GM12878 (cell line): ENCODE measurements at regions not wholly inside any gene's neighbourhood (a gene's known extent, or its start where the extent isn't known, plus 50 kb on each side); places are given as distances from the start of the nearest gene placed in this dataset.

Experiments
- ATAC-seq: fragments of 200-7000 bp; cut with Tn5 transposase; 3 replicates; pipeline ENCODE4 v1.9.1; 2020; ENCODE audit warnings: mild to moderate bottlenecking, moderate library complexity
- BruUV-seq: library from RNA; stranded (reverse); fragments of 400-500 nt; replicated peaks from 2 replicates; lab custom pipeline; 2021; lab: Mats Ljungman, UMichigan
- CTCF ChIA-PET: fragments of 300-600 bp; sonication (Branson Sonifier 250); formaldehyde crosslinking; extraction: SDS; loops from one replicate; lab custom pipeline; 2021; ENCODE audit warnings: inconsistent platforms; lab: Yijun Ruan, JAX
- POLR2A ChIA-PET: fragments of 350-600 bp; formaldehyde crosslinking; extraction: SDS; loops from one replicate; lab custom pipeline; 2021; ENCODE audit warnings: inconsistent platforms; lab: Charles Lee
- RAD21 ChIA-PET: fragments of 300-600 bp; sonication (Branson Sonifier 250); formaldehyde crosslinking; loops from one replicate; lab custom pipeline; 2023; ENCODE audit warnings: antibody characterized with exemption; ENCODE audit not compliant: unreplicated experiment; lab: Charles Lee
- SMC1A ChIA-PET: fragments of 300-600 bp; sonication (Branson Sonifier 250); formaldehyde crosslinking; loops from one replicate; lab custom pipeline; 2023; ENCODE audit not compliant: unreplicated experiment, uncharacterized antibody; lab: Charles Lee
- DNase-seq: peaks from one replicate; pipeline ENCODE4 v3.0.0-alpha.2; 2011; ENCODE audit warnings: low read depth, low spot score
- FAIRE-seq: peaks from 3 replicates; lab custom pipeline; 2011; peaks lifted over from hg19 to GRCh38; lab: Jason Lieb, UNC
- H2AFZ ChIP-seq: 2 replicates; pipeline ENCODE4 v1.6.0; 2011; ENCODE audit warnings: low read depth, low read length, control low read depth; ENCODE audit not compliant: control insufficient read depth
- H3K27ac ChIP-seq: 2 replicates; pipeline ENCODE4 v1.5.1; 2011; ENCODE audit warnings: control low read depth; ENCODE audit not compliant: control insufficient read depth, insufficient read depth
- H3K27me3 ChIP-seq, 2 experiments: replicated peaks in 1 of 2; 2 replicates each; pipeline versions ENCODE4 v1.6.0 to v1.6.1; 2011; ENCODE audit warnings: low read length in 1 of 2; ENCODE audit not compliant: control insufficient read depth in 2 of 2, insufficient read depth in 2 of 2
- H3K36me3 ChIP-seq, 2 experiments: 2 replicates each; pipeline ENCODE4 v1.5.1; 2011; ENCODE audit warnings: low read length in 1 of 2; ENCODE audit not compliant: control insufficient read depth in 2 of 2, insufficient read depth in 2 of 2
- H3K4me1 ChIP-seq: 2 replicates; pipeline ENCODE4 v1.6.1; 2011; ENCODE audit warnings: mild to moderate bottlenecking, low read length, moderate library complexity, mixed read lengths; ENCODE audit not compliant: control insufficient read depth, insufficient read depth
- H3K4me2 ChIP-seq: 2 replicates; pipeline ENCODE4 v1.6.0; 2011; ENCODE audit warnings: control low read depth; ENCODE audit not compliant: control insufficient read depth, insufficient read depth
- H3K4me3 ChIP-seq: fragments of 200-600 bp; sonication (generic); 2 replicates; pipeline ENCODE4 v1.5.1; 2016
- H3K79me2 ChIP-seq: 2 replicates; pipeline ENCODE4 v1.6.0; 2011; ENCODE audit warnings: low read length; ENCODE audit not compliant: control insufficient read depth, insufficient read depth
- H3K9ac ChIP-seq: 2 replicates; pipeline ENCODE4 v1.8.0; 2011; ENCODE audit warnings: low read length, control low read depth, mixed read lengths; ENCODE audit not compliant: control insufficient read depth, insufficient read depth
- H3K9me3 ChIP-seq: replicated peaks from 3 replicates; pipeline ENCODE4 v1.5.1; 2011; ENCODE audit warnings: mild to moderate bottlenecking, low read length; ENCODE audit not compliant: control insufficient read depth, insufficient read depth
- H4K20me1 ChIP-seq: 2 replicates; pipeline ENCODE4 v1.6.0; 2011; ENCODE audit not compliant: control insufficient read depth, insufficient read depth
- ATF7 ChIP-seq: fragments of 450-650 bp; IDR thresholded peaks from 2 replicates; pipeline ENCODE4 v1.6.1; 2016; ENCODE audit warnings: low read depth, mild to moderate bottlenecking
- BACH1 ChIP-seq: fragments of 450-650 bp; IDR thresholded peaks from 2 replicates; pipeline ENCODE4 v1.6.1; 2017; ENCODE audit warnings: mild to moderate bottlenecking, borderline replicate concordance
- BCL11A ChIP-seq: IDR thresholded peaks from 2 replicates; pipeline ENCODE4 v1.6.1; 2011; ENCODE audit warnings: low read depth, low read length
- CBX5 ChIP-seq: sonication (generic); IDR thresholded peaks from 2 replicates; pipeline ENCODE4 v1.6.1; 2016; ENCODE audit warnings: low read depth, moderate library complexity, mild to moderate bottlenecking, inconsistent platforms
- HDAC6 ChIP-seq: fragments of 200-600 bp; sonication (generic); IDR thresholded peaks from one replicate; pipeline ENCODE4 v1.8.0; 2017; ENCODE audit warnings: antibody characterized with exemption; ENCODE audit not compliant: unreplicated experiment
- MEF2B ChIP-seq: fragments of 450-650 bp; IDR thresholded peaks from 2 replicates; pipeline ENCODE4 v1.6.1; 2018; ENCODE audit warnings: mild to moderate bottlenecking, moderate library complexity; ENCODE audit not compliant: partially characterized antibody, poor library complexity, severe bottlenecking
- MTA3 ChIP-seq: IDR thresholded peaks from 2 replicates; pipeline ENCODE4 v1.6.1; 2012; ENCODE audit warnings: low read length, inconsistent platforms, borderline replicate concordance
- RAD21 ChIP-seq: IDR thresholded peaks from 2 replicates; pipeline ENCODE4 v1.6.1; 2011; ENCODE audit warnings: mild to moderate bottlenecking, low read depth, low read length, moderate library complexity; ENCODE audit not compliant: insufficient read depth
- SREBF1 ChIP-seq: IDR thresholded peaks from 2 replicates; pipeline ENCODE4 v1.6.1; 2012; ENCODE audit warnings: mild to moderate bottlenecking, low read length
- SUPT20H ChIP-seq: IDR thresholded peaks from 2 replicates; pipeline ENCODE4 v1.6.1; 2011; ENCODE audit warnings: low read depth, mild to moderate bottlenecking, low read length, moderate library complexity, borderline replicate concordance; ENCODE audit not compliant: control insufficient read depth
- ZSCAN29 ChIP-seq: fragments of 450-650 bp; IDR thresholded peaks from 2 replicates; pipeline ENCODE4 v1.6.1; 2017; ENCODE audit warnings: mild to moderate bottlenecking, moderate library complexity
- WGBS: methylation state at CpG from one replicate; pipeline ENCODE4 v1.1.6; 2016; ENCODE audit warnings: low lambda C conversion rate; ENCODE audit not compliant: insufficient replicate concordance, insufficient coverage; ENCODE audit errors: missing lambda C conversion rate; 5-methylcytosine and 5-hydroxymethylcytosine counted together
- in situ Hi-C: fragments of 300-500 bp; cut with MboI; formaldehyde crosslinking; loops from 9 replicates; pipeline ENCODE4 v1.14.3; 2018; ENCODE audit warnings: mixed read lengths
- intact Hi-C: fragments of 100-400 bp; cut with micrococcal nuclease; formaldehyde crosslinking; loops from one replicate; pipeline ENCODE4 v1.14.2; 2022; ENCODE audit not compliant: unreplicated experiment
- TF ChIP-seq, protein P1 (sequence below): fragments of 450-650 bp; IDR thresholded peaks from 2 replicates; pipeline ENCODE4 v1.6.1; 2016; ENCODE audit warnings: mild to moderate bottlenecking
- TF ChIP-seq, protein P2 (sequence below): IDR thresholded peaks from 2 replicates; pipeline ENCODE4 v1.6.1; 2011; ENCODE audit warnings: borderline replicate concordance, low read depth, mild to moderate bottlenecking, moderate library complexity, mixed read lengths, low read length; ENCODE audit not compliant: insufficient read depth; ENCODE audit errors: extremely low read length

DNA sequence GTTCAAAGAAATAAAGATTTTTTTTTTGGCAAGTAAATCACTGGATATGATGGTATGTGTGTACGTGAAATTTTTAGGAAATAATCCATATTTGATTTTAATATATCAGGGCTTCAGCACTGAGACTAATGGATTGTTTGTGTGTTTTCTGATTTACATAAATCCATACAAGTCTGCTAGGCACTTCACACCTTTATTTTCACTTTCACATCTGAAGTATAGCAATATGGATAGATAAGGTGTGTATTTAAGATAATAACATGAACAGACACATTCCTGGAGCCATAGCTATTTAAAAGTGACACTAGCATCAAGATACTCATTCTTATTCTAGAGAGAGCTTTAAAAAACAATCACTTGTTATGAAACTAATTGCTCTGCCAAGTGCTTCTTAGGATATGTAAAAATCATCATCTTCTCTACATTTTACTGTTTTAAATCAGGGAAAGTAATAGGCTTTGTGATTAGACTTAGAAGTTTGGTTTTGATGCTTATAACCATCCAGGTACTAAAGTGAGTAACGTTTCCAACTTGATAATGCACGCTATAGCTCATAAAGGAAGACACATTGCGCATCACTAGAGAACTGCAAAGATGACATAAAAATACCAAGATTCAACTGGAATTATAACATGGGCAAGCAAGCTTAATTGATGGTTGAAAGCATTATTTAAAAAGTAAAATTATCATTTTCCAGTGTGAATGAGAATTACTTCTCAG lies 208.9 kb downstream of the ZEB2 start:
- Histone ChIP-seq H3K4me1 (0 out of 2 replicates have a peak, but pooled peaks cover 3% of the 10 kb centered on the region), H3K79me2 (no peaks in the 10 kb centered on the region), H3K9ac (no peak overlapping the region), H3K9me3 (peaks cover 9% of the 10 kb centered on the region; the same call in 2 of the 3 replicates), H3K27me3 (no peaks in the 10 kb centered on the region), H3K27ac (no peak overlapping the region), H3K4me3 (0 out of 2 replicates have a peak overlapping the region, but pooled peaks have one; percentile 6), H2AFZ (no peak overlapping the region), H3K4me2 (peak overlapping the region; percentile 54), H4K20me1 (no peaks in the 10 kb centered on the region), H3K36me3 (peaks cover 0 to 2% of the 10 kb centered on the region in 2 experiments; a peak in 2 of 4 replicates)
- in situ Hi-C loops (no loop called here), intact Hi-C loops (no loop called here)
- BruUV-seq = no TSS peak
- FAIRE-seq (peak; percentile 35), ATAC-seq (peak; percentile 66), DNase-seq (no peak)
- TF ChIP-seq, protein P1, sequence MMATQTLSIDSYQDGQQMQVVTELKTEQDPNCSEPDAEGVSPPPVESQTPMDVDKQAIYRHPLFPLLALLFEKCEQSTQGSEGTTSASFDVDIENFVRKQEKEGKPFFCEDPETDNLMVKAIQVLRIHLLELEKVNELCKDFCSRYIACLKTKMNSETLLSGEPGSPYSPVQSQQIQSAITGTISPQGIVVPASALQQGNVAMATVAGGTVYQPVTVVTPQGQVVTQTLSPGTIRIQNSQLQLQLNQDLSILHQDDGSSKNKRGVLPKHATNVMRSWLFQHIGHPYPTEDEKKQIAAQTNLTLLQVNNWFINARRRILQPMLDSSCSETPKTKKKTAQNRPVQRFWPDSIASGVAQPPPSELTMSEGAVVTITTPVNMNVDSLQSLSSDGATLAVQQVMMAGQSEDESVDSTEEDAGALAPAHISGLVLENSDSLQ = no peak
- TF ChIP-seq CBX5 = no peak
- no peak for TF ChIP-seq BCL11A
- TF ChIP-seq MTA3 = no peak
- no peak for TF ChIP-seq ZSCAN29
- TF ChIP-seq SREBF1 = no peak
- TF ChIP-seq MEF2B = no peak
- no peak for TF ChIP-seq ATF7
- no peak for TF ChIP-seq BACH1
- TF ChIP-seq, protein P2, sequence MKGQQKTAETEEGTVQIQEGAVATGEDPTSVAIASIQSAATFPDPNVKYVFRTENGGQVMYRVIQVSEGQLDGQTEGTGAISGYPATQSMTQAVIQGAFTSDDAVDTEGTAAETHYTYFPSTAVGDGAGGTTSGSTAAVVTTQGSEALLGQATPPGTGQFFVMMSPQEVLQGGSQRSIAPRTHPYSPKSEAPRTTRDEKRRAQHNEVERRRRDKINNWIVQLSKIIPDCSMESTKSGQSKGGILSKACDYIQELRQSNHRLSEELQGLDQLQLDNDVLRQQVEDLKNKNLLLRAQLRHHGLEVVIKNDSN = no peak
- no peak for TF ChIP-seq RAD21
- no peak for TF ChIP-seq SUPT20H
- no peak for TF ChIP-seq HDAC6
- ChIA-PET POLR2A (interaction anchor here (0.6 kb wide), 1 partner anchor 26 kb away, joined by 6 read pairs; no protein-coding TSS in a partner anchor), CTCF (interaction anchor here (0.7 to 2.4 kb wide), 5 partner anchors 9 to 16 kb away, joined by 3 to 7 read pairs (median 5); no protein-coding TSS in a partner anchor), RAD21 (interaction anchor here (1.0 to 1.8 kb wide), 6 partner anchors 14 to 91 kb away, joined by 3 to 9 read pairs (median 4); no protein-coding TSS in a partner anchor), SMC1A (interaction anchor here (0.9 to 2.5 kb wide), 17 partner anchors 9 to 148 kb away, joined by 3 to 15 read pairs (median 4); a partner anchor contains a TSS)
- WGBS = 27% methylated on average over 4 of the region's 4 CpGs
